HepG2 (cell line): ENCODE measurements at regions not wholly inside any gene's neighbourhood (a gene's known extent, or its start where the extent isn't known, plus 50 kb on each side); places are given as distances from the start of the nearest gene placed in this dataset.

ENCODE experiments used
- AFF4 ChIP-seq: sonication (generic); formaldehyde crosslinking; IDR thresholded peaks from 2 replicates; pipeline ENCODE4 v1.4.0; 2020; ENCODE audit warnings: missing genetic modification reagents
- ASH2L ChIP-seq: fragments of 300-600, 200-600 bp; sonication (generic); IDR thresholded peaks from 2 replicates; pipeline ENCODE4 v1.7.0; 2017; ENCODE audit warnings: low read depth, mild to moderate bottlenecking, moderate library complexity, mixed read lengths, low read length; ENCODE audit not compliant: insufficient read length
- CTCF ChIP-seq: sonication (generic); formaldehyde crosslinking; IDR thresholded peaks from 2 replicates; pipeline ENCODE4 v1.5.0; 2020; ENCODE audit warnings: mild to moderate bottlenecking, missing genetic modification reagents, moderate library complexity
- SNAPC4 ChIP-seq: sonication (generic); formaldehyde crosslinking; IDR thresholded peaks from 2 replicates; pipeline ENCODE4 v1.4.0; 2020; ENCODE audit warnings: mild to moderate bottlenecking, missing genetic modification reagents

DNA sequence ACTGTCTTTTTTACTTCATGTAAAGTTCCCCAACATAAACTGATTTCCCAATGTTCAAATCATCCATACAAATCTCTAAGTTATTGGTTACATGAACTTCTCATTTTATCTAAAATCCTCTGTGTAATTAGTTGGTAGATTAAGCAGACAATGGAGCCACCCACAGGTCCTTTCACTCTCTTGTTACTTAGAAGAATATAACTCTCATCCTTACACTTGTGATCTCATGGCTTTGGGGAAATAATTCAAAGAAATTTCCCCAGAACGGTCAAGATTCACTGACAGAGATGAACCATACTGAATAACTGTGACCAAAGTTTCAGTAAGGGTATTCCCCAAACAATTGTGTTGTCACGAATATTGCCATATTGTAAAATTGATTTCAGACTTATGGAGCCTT lies 1102.6 kb upstream of the EPHA6 start:
- TF ChIP-seq CTCF = no peak
- TF ChIP-seq AFF4 (CRISPR knock-in tag) = no peak
- TF ChIP-seq ASH2L = no peak
- no peak for TF ChIP-seq SNAPC4
